HCT116 (cell line): ENCODE measurements at regions not wholly inside any gene's neighbourhood (a gene's known extent, or its start where the extent isn't known, plus 50 kb on each side); places are given as distances from the start of the nearest gene placed in this dataset.

Experiments
- ATAC-seq: fragments of 200-7000 bp; cut with Tn5 transposase; 2 replicates; pipeline ENCODE4 v1.9.1; 2020; ENCODE audit warnings: mild to moderate bottlenecking, moderate library complexity
- BruUV-seq: library from RNA; stranded (reverse); fragments of 400-500 nt; replicated peaks from 2 replicates; lab custom pipeline; 2021; lab: Mats Ljungman, UMichigan
- CTCF ChIA-PET: fragments of 300-600 bp; sonication (Branson Sonifier 250); formaldehyde crosslinking; loops from one replicate; lab custom pipeline; 2021; ENCODE audit warnings: antibody characterized with exemption; lab: Charles Lee
- POLR2A ChIA-PET: fragments of 300-600, 350-600 bp; sonication (Branson Sonifier 250); formaldehyde crosslinking; loops from one replicate; lab custom pipeline; 2021; ENCODE audit warnings: antibody characterized with exemption; lab: Charles Lee
- RAD21 ChIA-PET, 2 experiments: fragments of 300-600 bp; sonication (Branson Sonifier 250); formaldehyde crosslinking; loops; one replicate each; lab custom pipeline; 2023; ENCODE audit warnings: low total read pairs in 2 of 2; ENCODE audit not compliant: uncharacterized antibody in 2 of 2, unreplicated experiment in 2 of 2, low non-redundant PET in 1 of 2; lab: Charles Lee
- DNase-seq: peaks from one replicate; pipeline ENCODE4 v3.0.0-alpha.2; 2010; ENCODE audit warnings: low read depth, low spot score
- H2AFZ ChIP-seq: fragments of 200-600 bp; shearing (Covaris generic), sonication (generic); 2 replicates; pipeline ENCODE4 v1.6.1; 2017; ENCODE audit warnings: low read depth, mixed run types, mixed read lengths, antibody characterized with exemption, low read length; ENCODE audit not compliant: poor library complexity, severe bottlenecking
- H3K27ac ChIP-seq: 2 replicates; pipeline ENCODE4 v1.5.1; 2012; ENCODE audit warnings: low read depth, low read length
- H3K27me3 ChIP-seq: fragments of 200-600 bp; sonication (generic); 2 replicates; pipeline ENCODE4 v1.6.1; 2016; ENCODE audit warnings: mixed run types, low read length, mixed read lengths; ENCODE audit not compliant: insufficient read depth
- H3K36me3 ChIP-seq, 2 experiments: fragments of 200-500 bp in 1 of 2; fragments of 200-600 bp in 1 of 2; sonication (Bioruptor generic) in 1 of 2; sonication (generic) in 1 of 2; 2 replicates each; pipeline versions ENCODE4 v1.5.1 to v1.6.1; 2014 to 2016; ENCODE audit warnings: low read length in 2 of 2, inconsistent platforms in 1 of 2, mixed read lengths in 1 of 2, mixed run types in 1 of 2; ENCODE audit not compliant: insufficient read depth in 2 of 2, control insufficient read depth in 1 of 2
- H3K4me1 ChIP-seq, 2 experiments: fragments of 200-600 bp in 1 of 2; sonication (generic) in 1 of 2; 2 replicates each; pipeline versions ENCODE4 v1.5.1 to v1.6.1; 2012 to 2017; ENCODE audit warnings: low read length in 2 of 2, inconsistent platforms in 1 of 2, mild to moderate bottlenecking in 1 of 2, mixed read lengths in 1 of 2, mixed run types in 1 of 2, moderate library complexity in 1 of 2; ENCODE audit not compliant: insufficient read depth in 2 of 2, control insufficient read depth in 1 of 2
- H3K4me2 ChIP-seq: fragments of 200-600 bp; sonication (generic); 2 replicates; pipeline ENCODE4 v1.6.1; 2017; ENCODE audit warnings: mixed run types, low read length, mixed read lengths
- H3K4me3 ChIP-seq, 2 experiments: fragments of 200-600 bp in 1 of 2; sonication (generic) in 1 of 2; replicated peaks in 1 of 2; 2 replicates each; pipeline ENCODE4 v1.5.1; 2011 to 2016; ENCODE audit warnings: low read length in 2 of 2, control low read depth in 1 of 2, low read depth in 1 of 2, mild to moderate bottlenecking in 1 of 2, mixed read lengths in 1 of 2, mixed run types in 1 of 2
- H3K79me2 ChIP-seq: fragments of 200-600 bp; sonication (generic); 2 replicates; pipeline ENCODE4 v1.6.1; 2017; ENCODE audit warnings: mild to moderate bottlenecking, mixed run types, low read length, moderate library complexity, mixed read lengths; ENCODE audit not compliant: insufficient read depth
- H3K9ac ChIP-seq: fragments of 200-600 bp; sonication (generic); 2 replicates; pipeline ENCODE4 v1.6.1; 2016; ENCODE audit warnings: low read length, mixed read lengths
- H3K9me2 ChIP-seq: fragments of 200-600 bp; sonication (generic), shearing (Covaris generic); 2 replicates; pipeline ENCODE4 v1.6.1; 2017; ENCODE audit warnings: mixed run types, mild to moderate bottlenecking, moderate library complexity; ENCODE audit not compliant: insufficient read depth
- H3K9me3 ChIP-seq, 2 experiments: fragments of 200-500 bp in 1 of 2; fragments of 200-600 bp in 1 of 2; sonication (Bioruptor generic) in 1 of 2; sonication (generic) in 1 of 2; 2 replicates each; pipeline ENCODE4 v1.6.1; 2014 to 2017; ENCODE audit warnings: low read length in 2 of 2, mixed read lengths in 2 of 2, inconsistent platforms in 1 of 2, low read depth in 1 of 2, mild to moderate bottlenecking in 1 of 2, mixed run types in 1 of 2, moderate library complexity in 1 of 2; ENCODE audit not compliant: control insufficient read depth in 1 of 2, insufficient read depth in 1 of 2
- H4K20me1 ChIP-seq: fragments of 200-600 bp; sonication (generic), shearing (Covaris generic); 2 replicates; pipeline ENCODE4 v1.6.1; 2017; ENCODE audit warnings: mixed run types, mild to moderate bottlenecking, moderate library complexity; ENCODE audit not compliant: insufficient read depth
- CBX3 ChIP-seq: IDR thresholded peaks from 2 replicates; pipeline ENCODE4 v1.6.1; 2012; ENCODE audit warnings: low read depth
- CEBPB ChIP-seq: IDR thresholded peaks from 2 replicates; pipeline ENCODE4 v1.6.1; 2012; ENCODE audit warnings: low read depth
- EGR1 ChIP-seq: IDR thresholded peaks from 2 replicates; pipeline ENCODE4 v1.6.1; 2012; ENCODE audit warnings: low read depth
- EZH2 ChIP-seq: fragments of 200-600 bp; sonication (generic); IDR thresholded peaks from 2 replicates; pipeline ENCODE4 v1.6.1; 2017; ENCODE audit warnings: antibody characterized with exemption, mixed run types
- EZH2phosphoT487 ChIP-seq: fragments of 200-600 bp; IDR thresholded peaks from 2 replicates; pipeline ENCODE4 v1.6.1; 2018; ENCODE audit warnings: antibody characterized with exemption, borderline replicate concordance
- FOSL1 ChIP-seq: IDR thresholded peaks from 2 replicates; pipeline ENCODE4 v1.6.1; 2012; ENCODE audit warnings: low read depth
- POLR2A ChIP-seq: IDR thresholded peaks from 2 replicates; pipeline ENCODE4 v1.7.0; 2011; ENCODE audit warnings: borderline replicate concordance; ENCODE audit not compliant: insufficient read depth, insufficient read length; ENCODE audit errors: extremely low read depth
- POLR2AphosphoS5 ChIP-seq: IDR thresholded peaks from 2 replicates; pipeline ENCODE4 v1.6.1; 2011; ENCODE audit warnings: mild to moderate bottlenecking, low read depth, low read length, moderate library complexity
- RAD21 ChIP-seq: IDR thresholded peaks from 2 replicates; pipeline ENCODE4 v1.6.1; 2012; ENCODE audit warnings: low read depth, mild to moderate bottlenecking
- SP1 ChIP-seq: IDR thresholded peaks from 2 replicates; pipeline ENCODE4 v1.6.1; 2012; ENCODE audit warnings: low read depth
- SRF ChIP-seq: IDR thresholded peaks from 2 replicates; pipeline ENCODE4 v1.6.1; 2012; ENCODE audit warnings: low read depth
- TCF7L2 ChIP-seq: IDR thresholded peaks from 2 replicates; pipeline ENCODE4 v1.7.0; 2011; ENCODE audit warnings: borderline replicate concordance, inconsistent platforms; ENCODE audit not compliant: insufficient read depth, insufficient read length; ENCODE audit errors: extremely low read depth
- YY1 ChIP-seq: IDR thresholded peaks from 2 replicates; pipeline ENCODE4 v1.6.1; 2011; ENCODE audit warnings: low read length, low read depth, moderate library complexity, mild to moderate bottlenecking; ENCODE audit not compliant: insufficient replicate concordance; ENCODE audit errors: extremely low read depth
- ZFX ChIP-seq: fragments of 450-650 bp; IDR thresholded peaks from 2 replicates; pipeline ENCODE4 v1.6.1; 2017
- ZNF274 ChIP-seq: fragments of 200-500 bp; sonication (Bioruptor generic); IDR thresholded peaks from 2 replicates; pipeline ENCODE4 v1.6.1; 2014; ENCODE audit warnings: mild to moderate bottlenecking, low read depth, low read length, inconsistent platforms
- intact Hi-C: fragments of 100-400 bp; cut with micrococcal nuclease; formaldehyde crosslinking; loops from 2 replicates; pipeline ENCODE4 v1.10.0; 2022
- TF ChIP-seq, protein P1 (sequence below): IDR thresholded peaks from 2 replicates; pipeline ENCODE4 v1.6.1; 2012
- TF ChIP-seq, protein P2 (sequence below): IDR thresholded peaks from 2 replicates; pipeline ENCODE4 v1.6.1; 2011; ENCODE audit warnings: mild to moderate bottlenecking, low read length, moderate library complexity; ENCODE audit not compliant: insufficient replicate concordance; ENCODE audit errors: extremely low read depth

DNA sequence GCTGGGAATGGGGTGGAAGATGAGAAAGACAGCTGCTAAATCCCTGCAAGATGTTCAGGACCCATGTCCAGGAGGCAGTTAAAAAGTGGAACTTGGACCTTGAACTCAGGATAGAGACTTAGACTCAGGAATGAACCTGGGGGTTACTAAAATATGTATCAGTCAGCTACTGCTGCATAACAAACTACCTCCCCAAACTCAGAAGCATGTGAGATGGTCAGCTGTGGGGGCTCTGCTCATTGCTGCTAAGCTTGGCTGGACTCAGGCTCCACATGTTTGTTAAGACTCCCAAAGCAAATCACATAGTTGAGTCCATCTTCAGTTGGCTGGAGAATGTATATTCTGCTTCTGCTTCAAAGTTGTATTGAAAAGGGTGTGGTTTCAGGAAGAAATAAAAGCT lies 61.4 kb upstream of the COPS8 start:
- DNase-seq (no peak), ATAC-seq (no peak)
- RAD21 ChIA-PET = no interaction called here
- TF ChIP-seq, protein P1, sequence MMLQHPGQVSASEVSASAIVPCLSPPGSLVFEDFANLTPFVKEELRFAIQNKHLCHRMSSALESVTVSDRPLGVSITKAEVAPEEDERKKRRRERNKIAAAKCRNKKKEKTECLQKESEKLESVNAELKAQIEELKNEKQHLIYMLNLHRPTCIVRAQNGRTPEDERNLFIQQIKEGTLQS = no peak
- no peak for TF ChIP-seq YY1
- no peak for TF ChIP-seq SRF
- no peak for TF ChIP-seq FOSL1
- no peak for TF ChIP-seq TCF7L2
- no peak overlapping the region for H3K9ac ChIP-seq
- no peak overlapping the region for H3K4me3 ChIP-seq
- H3K36me3 ChIP-seq = no peaks in the 10 kb centered on the region
- CTCF ChIA-PET = no interaction called here
- no peaks in the 10 kb centered on the region for H3K79me2 ChIP-seq
- H4K20me1 ChIP-seq = no peaks in the 10 kb centered on the region
- H3K4me1 ChIP-seq = peaks cover 0 to 14% of the 10 kb centered on the region in 2 experiments; a peak in 2 of 4 replicates
- no peaks in the 10 kb centered on the region for H3K27me3 ChIP-seq
- intact Hi-C loops = no loop called here
- no peaks in the 10 kb centered on the region for H3K9me2 ChIP-seq
- POLR2A ChIA-PET = no interaction called here
- H3K4me2 ChIP-seq = no peak overlapping the region
- H3K9me3 ChIP-seq = peaks cover 0 to 6% of the 10 kb centered on the region in 2 experiments; a peak in 1 of 4 replicates
- no peak overlapping the region for H3K27ac ChIP-seq
- no peak overlapping the region for H2AFZ ChIP-seq
- BruUV-seq = no TSS peak

DNA sequence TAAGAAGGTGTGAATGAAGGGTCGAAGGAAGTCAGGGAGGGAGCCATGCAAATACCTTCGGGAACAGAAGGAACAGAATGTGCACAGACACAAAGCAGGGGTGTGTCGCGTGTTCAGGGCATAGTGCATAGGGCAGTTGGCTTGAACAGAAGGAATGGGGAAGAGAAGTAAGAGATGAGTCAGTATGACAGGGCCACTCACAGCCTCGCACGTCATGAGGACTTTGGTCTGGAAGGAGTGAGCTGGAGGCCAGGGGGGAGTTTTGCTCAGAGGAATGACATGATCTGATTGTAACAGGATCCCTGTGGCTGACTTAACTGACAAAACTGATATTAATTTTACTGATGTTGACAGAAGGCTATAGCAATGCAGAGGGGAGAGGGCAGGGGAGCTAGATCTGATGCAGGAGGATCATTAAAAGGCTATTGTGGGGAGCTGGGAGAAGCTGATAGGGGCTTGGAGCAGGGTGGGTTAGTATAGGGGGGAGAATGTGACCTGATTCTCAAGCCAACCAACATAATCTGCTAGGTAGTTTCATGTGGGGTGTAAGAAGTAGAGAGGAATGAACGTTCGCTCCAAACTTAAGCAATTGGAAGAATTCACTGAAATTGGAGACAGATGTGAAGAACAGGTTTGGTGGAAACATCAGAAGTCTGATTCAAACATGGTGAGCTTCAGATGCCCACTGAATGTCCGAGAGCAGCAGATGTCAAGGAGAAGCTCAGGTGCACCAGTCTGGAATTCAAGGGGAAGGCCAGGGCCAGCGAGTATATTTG lies 60.4 kb upstream of the COPS8 start:
- RAD21 ChIA-PET = interaction anchor here in 1 of 2 experiments (0.5 kb wide), 1 partner anchor 523 kb away, joined by 5 read pairs; no protein-coding TSS in a partner anchor
- Histone ChIP-seq H3K4me1 (peaks cover 0 to 14% of the 10 kb centered on the region in 2 experiments; a peak in 2 of 4 replicates), H3K27ac (no peak overlapping the region), H3K36me3 (no peaks in the 10 kb centered on the region), H3K9me2 (no peaks in the 10 kb centered on the region), H3K9me3 (peaks cover 0 to 6% of the 10 kb centered on the region in 2 experiments; a peak in 1 of 4 replicates), H3K9ac (no peak overlapping the region), H4K20me1 (no peaks in the 10 kb centered on the region), H3K79me2 (no peaks in the 10 kb centered on the region), H3K4me3 (no peak overlapping the region), H2AFZ (no peak overlapping the region), H3K4me2 (peak overlapping the region; percentile 53), H3K27me3 (no peaks in the 10 kb centered on the region)
- CTCF ChIA-PET = no interaction called here
- BruUV-seq = no TSS peak
- peak; percentile 59; the same call in 1 of the 2 replicates for ATAC-seq
- DNase-seq = peak; percentile 37
- intact Hi-C loops = no loop called here
- POLR2A ChIA-PET = no interaction called here
- TF ChIP-seq CBX3 (peak; percentile 81), EZH2phosphoT487 (no peak), SP1 (peak; percentile 57), SRF (no peak), EZH2 (no peak), RAD21 (0 out of 2 replicates have a peak, but pooled peaks have one; percentile 3), YY1 (no peak), TCF7L2 (no peak), CEBPB (no peak), ZFX (no peak), EGR1 (no peak), ZNF274 (no peak), POLR2AphosphoS5 (no peak), POLR2A (no peak)
- TF ChIP-seq, protein P2, sequence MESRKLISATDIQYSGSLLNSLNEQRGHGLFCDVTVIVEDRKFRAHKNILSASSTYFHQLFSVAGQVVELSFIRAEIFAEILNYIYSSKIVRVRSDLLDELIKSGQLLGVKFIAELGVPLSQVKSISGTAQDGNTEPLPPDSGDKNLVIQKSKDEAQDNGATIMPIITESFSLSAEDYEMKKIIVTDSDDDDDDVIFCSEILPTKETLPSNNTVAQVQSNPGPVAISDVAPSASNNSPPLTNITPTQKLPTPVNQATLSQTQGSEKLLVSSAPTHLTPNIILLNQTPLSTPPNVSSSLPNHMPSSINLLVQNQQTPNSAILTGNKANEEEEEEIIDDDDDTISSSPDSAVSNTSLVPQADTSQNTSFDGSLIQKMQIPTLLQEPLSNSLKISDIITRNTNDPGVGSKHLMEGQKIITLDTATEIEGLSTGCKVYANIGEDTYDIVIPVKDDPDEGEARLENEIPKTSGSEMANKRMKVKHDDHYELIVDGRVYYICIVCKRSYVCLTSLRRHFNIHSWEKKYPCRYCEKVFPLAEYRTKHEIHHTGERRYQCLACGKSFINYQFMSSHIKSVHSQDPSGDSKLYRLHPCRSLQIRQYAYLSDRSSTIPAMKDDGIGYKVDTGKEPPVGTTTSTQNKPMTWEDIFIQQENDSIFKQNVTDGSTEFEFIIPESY = no peak
